ENCODE measurements at regions not wholly inside any gene's neighbourhood (a gene's known extent, or its start where the extent isn't known, plus 50 kb on each side); places are given as distances from the start of the nearest gene placed in this dataset.

GRCh38 chr2:48112911-48113680 is 201.4 kb upstream of the FOXN2 start (continued):
- no peak for TF ChIP-seq FOXP1 (IDR thresholded peaks at IDR 0.05)
- peak; percentile 29; the same call in 1 of the 2 replicates for TF ChIP-seq FOXP1 (CRISPR knock-in tag; IDR thresholded peaks at IDR 0.05)
- 0 out of 2 replicates have a peak, but pooled peaks have one; percentile 63 for TF ChIP-seq ZNF17 (CRISPR knock-in tag; IDR thresholded peaks at IDR 0.05)
- TF ChIP-seq ZNF615 (CRISPR knock-in tag; IDR thresholded peaks at IDR 0.05; ENCODE audit: borderline replicate concordance), result 0 out of 2 replicates have a peak, but pooled peaks have one; percentile 25
- no peak for TF ChIP-seq YY1 (IDR thresholded peaks at IDR 0.05; ENCODE audit: insufficient read depth, insufficient replicate concordance, low read depth, low read length)
- peak; percentile 76; the same call in 1 of the 2 replicates for TF ChIP-seq NAIF1 (CRISPR knock-in tag; IDR thresholded peaks at IDR 0.05; ENCODE audit: borderline replicate concordance)
- TF ChIP-seq ZNF44 (CRISPR knock-in tag; IDR thresholded peaks at IDR 0.05), result no peak
- no peak for TF ChIP-seq MAFG (CRISPR knock-in tag; IDR thresholded peaks at IDR 0.05)
- no peak for TF ChIP-seq ZNF503 (CRISPR knock-in tag; IDR thresholded peaks at IDR 0.05)
- peak; percentile 28; the same call in 1 of the 2 replicates for TF ChIP-seq ARID4A (CRISPR knock-in tag; IDR thresholded peaks at IDR 0.05; ENCODE audit: borderline replicate concordance)
- 0 out of 2 replicates have a peak, but pooled peaks have one; percentile 27 for TF ChIP-seq ZNF75D (CRISPR knock-in tag; IDR thresholded peaks at IDR 0.05; ENCODE audit: borderline replicate concordance)
- TF ChIP-seq KAT7 (CRISPR knock-in tag; IDR thresholded peaks at IDR 0.05; ENCODE audit: borderline replicate concordance), result peak; percentile 41; the same call in 1 of the 2 replicates
- TF ChIP-seq SAFB2 (CRISPR knock-in tag; IDR thresholded peaks at IDR 0.05; ENCODE audit: borderline replicate concordance, low read depth), result no peak
- TF ChIP-seq DZIP1 (CRISPR knock-in tag; IDR thresholded peaks at IDR 0.05), result no peak
- TF ChIP-seq CTCF (CRISPR knock-in tag; IDR thresholded peaks at IDR 0.05), result no peak
- TF ChIP-seq FOSL2 (CRISPR knock-in tag; IDR thresholded peaks at IDR 0.05), result peak; percentile 46
- TF ChIP-seq HMG20A (CRISPR knock-in tag; IDR thresholded peaks at IDR 0.05; ENCODE audit: borderline replicate concordance), result peak; percentile 15; the same call in 1 of the 2 replicates
- TF ChIP-seq BCL6 (CRISPR knock-in tag; IDR thresholded peaks at IDR 0.05), result 0 out of 2 replicates have a peak, but pooled peaks have one; percentile 17
- no peak for TF ChIP-seq THYN1 (CRISPR knock-in tag; IDR thresholded peaks at IDR 0.05; ENCODE audit: borderline replicate concordance, low read depth)
